ENCODE measurements at regions not wholly inside any gene's neighbourhood (a gene's known extent, or its start where the extent isn't known, plus 50 kb on each side); places are given as distances from the start of the nearest gene placed in this dataset.

DNA sequence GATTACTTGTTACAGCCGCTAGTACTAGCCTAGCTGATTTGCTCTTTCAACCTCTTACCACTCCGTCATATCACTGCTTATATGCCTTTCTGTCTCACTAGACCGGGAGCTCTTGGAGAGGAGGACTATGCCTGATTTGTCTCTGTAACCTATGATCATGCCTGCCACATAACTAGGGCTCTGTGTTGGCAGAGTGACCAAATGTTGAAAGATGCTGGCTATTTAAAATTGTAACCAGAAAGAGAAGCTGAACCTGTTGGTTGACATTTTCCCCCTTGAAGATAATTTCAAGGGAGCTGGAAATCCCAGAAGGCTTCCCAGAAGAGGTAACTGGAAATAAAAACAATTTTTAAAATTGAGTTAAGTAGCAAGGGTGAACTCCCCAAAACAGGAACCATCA is 124.1 kb upstream of the MYCN start:
- Histone ChIP-seq H3K36me3 (ENCODE audit: control insufficient read depth, insufficient read depth, low read length) (no peaks in the 10 kb centered on the region), H3K27ac (ENCODE audit: low read depth, low read length) (no peak overlapping the region), H3K9me3 (ENCODE audit: control insufficient read depth, insufficient read depth, low read length) (no peaks in the 10 kb centered on the region), H3K4me1 (ENCODE audit: control insufficient read depth, insufficient read depth, low read length) (0 out of 2 replicates have a peak, but pooled peaks cover 7% of the 10 kb centered on the region), H3K27me3 (ENCODE audit: control insufficient read depth, insufficient read depth, low read length) (no peaks in the 10 kb centered on the region), H3K4me3 (ENCODE audit: low read depth, low read length) (no peak overlapping the region), H3K9ac (ENCODE audit: low read depth, low read length) (no peak overlapping the region)

DNA sequence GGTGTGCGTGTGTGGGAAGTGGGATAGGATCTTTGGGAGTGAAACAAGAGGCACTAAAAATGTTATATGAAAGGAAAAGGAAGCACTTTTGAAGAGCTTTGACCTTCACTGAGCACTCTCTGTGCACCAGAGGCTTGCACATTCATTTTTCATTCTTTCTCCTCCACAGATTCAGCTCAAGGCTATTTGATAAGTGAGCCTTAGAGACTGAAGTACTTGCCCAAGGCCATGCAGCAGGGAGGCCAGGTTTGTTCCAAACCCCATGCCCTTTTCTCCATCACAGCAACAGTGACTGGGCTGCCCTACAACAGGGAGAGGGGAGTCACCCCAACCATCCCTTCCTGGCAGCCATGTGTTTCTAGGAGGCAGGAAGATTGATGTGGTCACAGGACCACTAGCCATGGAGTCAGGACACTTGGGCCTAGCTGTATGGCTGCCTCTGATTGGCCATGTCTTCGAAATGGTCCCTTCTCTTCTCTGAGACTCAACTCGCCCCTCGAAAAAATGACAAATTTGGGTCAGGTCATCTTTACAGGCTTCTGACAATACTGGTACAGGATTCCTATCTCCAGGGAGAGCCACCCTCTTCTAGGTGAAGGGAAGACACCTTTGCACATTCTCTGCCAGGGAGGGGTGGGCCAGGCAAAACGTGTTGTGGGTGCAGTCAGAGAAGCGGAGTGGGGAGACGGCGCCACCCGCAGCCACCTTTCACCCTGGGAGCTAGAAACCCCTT is 123.5 kb upstream of the MYCN start:
- Histone ChIP-seq H3K4me1 (ENCODE audit: control insufficient read depth, insufficient read depth, low read length) (0 out of 2 replicates have a peak, but pooled peaks cover 7% of the 10 kb centered on the region), H3K27ac (ENCODE audit: low read depth, low read length) (no peak overlapping the region)

DNA sequence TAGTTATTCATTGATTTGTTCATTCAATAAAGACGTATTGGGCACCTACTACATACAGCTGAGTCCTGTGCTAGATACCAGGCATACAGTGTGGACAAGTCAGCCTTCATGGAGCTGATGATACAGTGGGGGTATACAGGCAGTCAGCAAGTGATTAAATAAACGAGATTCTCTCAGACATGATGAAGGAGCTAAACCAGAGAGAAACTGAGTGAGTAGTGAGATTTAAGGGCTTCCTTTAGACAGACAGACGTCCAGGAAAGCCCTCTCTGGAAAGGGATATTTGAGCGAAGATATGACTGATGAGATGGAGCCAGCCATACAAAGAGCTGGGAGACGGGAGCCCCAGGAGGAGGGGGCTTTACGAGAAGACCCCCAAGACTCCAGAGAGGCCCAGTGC is 122.6 kb upstream of the MYCN start:
- no peaks in the 10 kb centered on the region for H3K27me3 ChIP-seq (ENCODE audit: control insufficient read depth, insufficient read depth, low read length)
- H3K4me1 ChIP-seq (ENCODE audit: control insufficient read depth, insufficient read depth, low read length): no peaks in the 10 kb centered on the region
- H3K9ac ChIP-seq (ENCODE audit: low read depth, low read length): no peak overlapping the region
- no peak overlapping the region for H3K4me3 ChIP-seq (ENCODE audit: low read depth, low read length)
- no peaks in the 10 kb centered on the region for H3K36me3 ChIP-seq (ENCODE audit: control insufficient read depth, insufficient read depth, low read length)
- no peak overlapping the region for H3K27ac ChIP-seq (ENCODE audit: low read depth, low read length)
- no peaks in the 10 kb centered on the region for H3K9me3 ChIP-seq (ENCODE audit: control insufficient read depth, insufficient read depth, low read length)

More for the DNA sequence above, 123.5 kb upstream of the MYCN start:
- H3K36me3 ChIP-seq (ENCODE audit: control insufficient read depth, insufficient read depth, low read length): no peaks in the 10 kb centered on the region
- no peaks in the 10 kb centered on the region for H3K9me3 ChIP-seq (ENCODE audit: control insufficient read depth, insufficient read depth, low read length)
- H3K9ac ChIP-seq (ENCODE audit: low read depth, low read length): no peak overlapping the region
- no peaks in the 10 kb centered on the region for H3K27me3 ChIP-seq (ENCODE audit: control insufficient read depth, insufficient read depth, low read length)
- no peak overlapping the region for H3K4me3 ChIP-seq (ENCODE audit: low read depth, low read length)

DNA sequence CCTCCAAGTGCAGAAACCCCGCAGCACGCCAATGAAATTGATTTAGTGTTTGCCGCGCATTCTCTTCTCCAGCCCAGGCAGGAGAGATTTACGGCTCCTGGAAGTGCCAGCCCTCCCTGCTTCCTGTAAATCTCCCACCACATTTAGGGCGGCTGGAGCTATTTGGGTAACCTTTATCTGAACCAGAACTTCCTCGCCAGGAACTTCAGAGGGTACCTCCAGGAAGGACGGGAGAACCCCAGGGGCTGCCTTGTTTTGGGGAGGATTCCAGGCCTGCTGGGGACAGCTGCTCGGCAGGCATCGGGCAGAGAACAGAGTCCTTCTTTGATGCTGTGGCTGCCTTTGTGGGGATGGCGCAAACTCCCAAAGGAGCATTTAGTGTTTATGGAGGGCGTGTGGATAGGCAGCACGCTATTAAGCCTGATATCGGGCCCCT is 122.0 kb upstream of the MYCN start:
- Histone ChIP-seq H3K9ac (ENCODE audit: low read depth, low read length) (no peak overlapping the region), H3K27me3 (ENCODE audit: control insufficient read depth, insufficient read depth, low read length) (no peaks in the 10 kb centered on the region), H3K36me3 (ENCODE audit: control insufficient read depth, insufficient read depth, low read length) (no peaks in the 10 kb centered on the region), H3K9me3 (ENCODE audit: control insufficient read depth, insufficient read depth, low read length) (no peaks in the 10 kb centered on the region), H3K27ac (ENCODE audit: low read depth, low read length) (no peak overlapping the region), H3K4me1 (ENCODE audit: control insufficient read depth, insufficient read depth, low read length) (no peaks in the 10 kb centered on the region), H3K4me3 (ENCODE audit: low read depth, low read length) (no peak overlapping the region)

DNA sequence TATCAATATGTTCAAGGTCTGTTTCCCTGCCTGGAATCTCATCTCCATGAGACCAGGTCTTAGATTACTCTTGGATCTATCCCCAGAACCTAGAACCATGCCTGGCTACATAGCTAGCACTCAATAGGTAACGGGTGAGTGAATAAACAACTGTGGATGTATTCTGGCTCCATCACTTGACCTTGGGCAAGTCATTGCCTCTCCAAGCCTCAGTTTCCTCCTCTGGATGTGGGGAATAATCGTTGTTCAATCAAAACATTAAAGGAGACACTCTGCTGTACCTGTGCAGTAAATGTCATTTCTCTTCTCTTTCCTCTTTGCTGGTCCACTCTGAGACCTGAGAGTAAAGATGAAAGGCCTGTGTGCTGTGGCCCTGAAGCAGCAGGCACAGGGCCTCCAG is 121.5 kb upstream of the MYCN start:
- Histone ChIP-seq H3K4me3 (ENCODE audit: low read depth, low read length) (no peak overlapping the region), H3K27ac (ENCODE audit: low read depth, low read length) (no peak overlapping the region), H3K4me1 (ENCODE audit: control insufficient read depth, insufficient read depth, low read length) (no peaks in the 10 kb centered on the region), H3K9ac (ENCODE audit: low read depth, low read length) (no peak overlapping the region), H3K9me3 (ENCODE audit: control insufficient read depth, insufficient read depth, low read length) (no peaks in the 10 kb centered on the region), H3K36me3 (ENCODE audit: control insufficient read depth, insufficient read depth, low read length) (no peaks in the 10 kb centered on the region), H3K27me3 (ENCODE audit: control insufficient read depth, insufficient read depth, low read length) (no peaks in the 10 kb centered on the region)

DNA sequence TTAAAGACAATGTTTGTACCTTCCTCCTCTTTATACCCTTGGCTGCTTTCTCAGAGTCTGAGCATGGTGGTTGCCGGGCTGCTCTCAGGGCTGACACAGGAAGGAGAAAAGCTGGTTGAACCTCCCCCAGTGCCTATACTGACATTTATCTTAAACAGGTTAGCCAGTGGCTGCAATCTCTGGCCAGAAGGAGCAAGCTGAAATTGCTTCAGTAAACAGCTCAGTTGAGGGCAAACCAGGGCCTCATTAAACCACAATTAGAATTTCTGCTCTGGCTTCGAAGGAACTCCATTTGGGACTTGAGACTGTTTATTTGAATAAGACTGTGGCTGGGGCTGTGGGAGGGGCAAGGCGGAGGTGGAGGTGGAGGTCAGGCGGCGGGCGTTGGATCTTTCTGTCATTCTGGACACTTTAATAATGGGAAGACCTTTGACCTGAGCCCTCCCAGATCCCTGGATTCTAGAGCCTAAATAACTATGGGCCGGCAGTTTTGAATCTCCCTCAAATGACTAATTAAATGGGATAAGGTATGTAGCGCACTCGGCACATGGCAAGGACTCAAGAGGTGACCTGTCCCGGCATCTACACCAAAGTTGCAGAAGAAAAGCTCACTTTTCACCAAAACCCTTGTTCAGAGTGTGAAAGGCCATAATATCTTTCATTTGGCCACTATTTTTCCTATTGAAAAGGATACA is 120.6 kb upstream of the MYCN start:
- no peak overlapping the region for H3K4me3 ChIP-seq (ENCODE audit: low read depth, low read length)
- H3K9me3 ChIP-seq (ENCODE audit: control insufficient read depth, insufficient read depth, low read length): no peaks in the 10 kb centered on the region
- no peaks in the 10 kb centered on the region for H3K36me3 ChIP-seq (ENCODE audit: control insufficient read depth, insufficient read depth, low read length)
- H3K27me3 ChIP-seq (ENCODE audit: control insufficient read depth, insufficient read depth, low read length): no peaks in the 10 kb centered on the region
- no peaks in the 10 kb centered on the region for H3K4me1 ChIP-seq (ENCODE audit: control insufficient read depth, insufficient read depth, low read length)
- no peak overlapping the region for H3K27ac ChIP-seq (ENCODE audit: low read depth, low read length)
- H3K9ac ChIP-seq (ENCODE audit: low read depth, low read length): no peak overlapping the region

DNA sequence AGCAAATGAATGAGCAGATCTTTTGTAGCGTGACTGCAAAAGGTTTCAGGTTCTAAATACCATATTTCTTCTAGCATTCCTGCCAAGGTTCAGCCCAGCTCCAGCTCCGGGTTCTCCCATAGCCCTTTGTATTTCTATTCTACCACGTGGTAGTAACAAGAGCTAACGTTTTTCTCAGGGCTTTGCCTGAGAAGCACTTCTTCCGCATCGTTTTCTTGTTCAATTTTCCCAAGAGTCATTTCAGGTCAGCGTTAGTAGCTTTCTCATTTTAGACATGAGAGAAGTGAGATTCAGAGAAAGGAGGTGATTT is 120.1 kb upstream of the MYCN start:
- H3K9me3 ChIP-seq (ENCODE audit: control insufficient read depth, insufficient read depth, low read length): no peaks in the 10 kb centered on the region
- no peaks in the 10 kb centered on the region; the same call in 1 of the 2 replicates for H3K4me1 ChIP-seq (ENCODE audit: control insufficient read depth, insufficient read depth, low read length)
- H3K27ac ChIP-seq (ENCODE audit: low read depth, low read length): no peak overlapping the region
- no peak overlapping the region for H3K9ac ChIP-seq (ENCODE audit: low read depth, low read length)
- no peak overlapping the region for H3K4me3 ChIP-seq (ENCODE audit: low read depth, low read length)
- H3K27me3 ChIP-seq (ENCODE audit: control insufficient read depth, insufficient read depth, low read length): no peaks in the 10 kb centered on the region
- no peaks in the 10 kb centered on the region for H3K36me3 ChIP-seq (ENCODE audit: control insufficient read depth, insufficient read depth, low read length)

DNA sequence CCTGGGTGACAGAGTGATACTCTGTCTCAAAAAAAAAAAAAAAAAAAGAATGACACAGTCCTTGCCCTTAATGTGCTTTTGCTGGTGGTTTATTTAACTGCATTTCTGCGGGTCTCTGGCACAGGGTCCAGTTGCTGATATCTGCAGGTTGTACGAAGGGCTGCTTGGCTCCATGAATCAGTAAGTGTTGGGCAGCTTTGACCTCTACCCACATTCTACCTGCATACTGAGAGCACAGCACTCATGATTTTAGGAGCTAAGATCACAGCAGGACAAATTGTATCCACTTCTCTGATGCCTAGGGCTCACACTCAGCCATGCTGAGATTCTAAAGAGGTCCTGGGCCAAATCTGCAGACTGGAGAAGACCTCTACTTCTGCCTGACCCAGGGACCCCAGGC is 119.4 kb upstream of the MYCN start:
- no peaks in the 10 kb centered on the region for H3K27me3 ChIP-seq (ENCODE audit: control insufficient read depth, insufficient read depth, low read length)
- H3K4me1 ChIP-seq (ENCODE audit: control insufficient read depth, insufficient read depth, low read length): peaks cover 6% of the 10 kb centered on the region; the same call in 1 of the 2 replicates
- H3K9ac ChIP-seq (ENCODE audit: low read depth, low read length): no peak overlapping the region
- H3K27ac ChIP-seq (ENCODE audit: low read depth, low read length): no peak overlapping the region
- no peak overlapping the region for H3K4me3 ChIP-seq (ENCODE audit: low read depth, low read length)
- H3K36me3 ChIP-seq (ENCODE audit: control insufficient read depth, insufficient read depth, low read length): no peaks in the 10 kb centered on the region
- no peaks in the 10 kb centered on the region for H3K9me3 ChIP-seq (ENCODE audit: control insufficient read depth, insufficient read depth, low read length)

DNA sequence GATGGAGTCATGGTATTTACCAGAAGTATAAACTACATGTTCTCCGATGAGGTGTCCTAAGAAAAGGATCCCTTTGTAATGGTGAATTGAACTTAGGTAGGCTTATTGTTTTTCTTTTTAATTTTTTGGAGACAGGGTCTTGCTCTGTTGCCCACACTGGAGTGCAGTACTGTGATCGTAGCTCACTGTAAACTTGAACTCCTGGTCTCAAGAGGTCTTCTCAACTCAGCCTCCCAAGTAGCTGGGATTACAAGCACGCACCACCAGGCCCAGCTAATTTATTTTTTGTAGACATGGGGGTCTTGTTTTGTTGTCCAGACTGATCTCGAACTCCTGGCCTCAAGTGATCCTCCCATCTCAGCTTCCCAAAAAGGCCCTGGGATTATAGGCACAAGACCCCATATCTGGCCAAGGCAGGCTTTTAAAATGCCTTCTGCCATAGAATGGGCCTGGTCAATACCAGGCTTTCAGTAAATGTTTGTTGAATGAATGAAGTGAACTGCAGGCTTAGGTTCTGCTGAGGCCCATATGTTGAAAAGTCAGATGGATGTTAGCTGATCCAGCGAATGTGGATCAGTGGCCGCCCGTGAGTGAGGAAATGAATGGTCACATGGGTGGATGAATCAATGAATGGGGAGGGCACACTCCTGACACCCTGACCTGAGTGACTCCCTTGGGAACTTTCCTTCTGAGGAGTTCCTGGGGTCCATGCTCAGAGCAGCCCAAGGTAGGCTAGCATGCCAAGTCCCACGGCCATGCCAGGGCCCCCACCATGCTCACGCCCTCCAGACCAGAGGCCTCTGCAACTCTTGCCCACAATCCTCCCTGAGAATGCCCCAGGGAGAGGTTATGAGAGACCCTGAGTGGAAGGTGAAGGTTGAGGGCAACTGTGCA is 118.0 kb upstream of the MYCN start:
- Histone ChIP-seq H3K9me3 (ENCODE audit: control insufficient read depth, insufficient read depth, low read length) (no peaks in the 10 kb centered on the region), H3K36me3 (ENCODE audit: control insufficient read depth, insufficient read depth, low read length) (no peaks in the 10 kb centered on the region), H3K4me1 (ENCODE audit: control insufficient read depth, insufficient read depth, low read length) (peaks cover 15% of the 10 kb centered on the region; the same call in 1 of the 2 replicates), H3K27ac (ENCODE audit: low read depth, low read length) (no peak overlapping the region), H3K9ac (ENCODE audit: low read depth, low read length) (no peak overlapping the region), H3K27me3 (ENCODE audit: control insufficient read depth, insufficient read depth, low read length) (no peaks in the 10 kb centered on the region), H3K4me3 (ENCODE audit: low read depth, low read length) (no peak overlapping the region)

DNA sequence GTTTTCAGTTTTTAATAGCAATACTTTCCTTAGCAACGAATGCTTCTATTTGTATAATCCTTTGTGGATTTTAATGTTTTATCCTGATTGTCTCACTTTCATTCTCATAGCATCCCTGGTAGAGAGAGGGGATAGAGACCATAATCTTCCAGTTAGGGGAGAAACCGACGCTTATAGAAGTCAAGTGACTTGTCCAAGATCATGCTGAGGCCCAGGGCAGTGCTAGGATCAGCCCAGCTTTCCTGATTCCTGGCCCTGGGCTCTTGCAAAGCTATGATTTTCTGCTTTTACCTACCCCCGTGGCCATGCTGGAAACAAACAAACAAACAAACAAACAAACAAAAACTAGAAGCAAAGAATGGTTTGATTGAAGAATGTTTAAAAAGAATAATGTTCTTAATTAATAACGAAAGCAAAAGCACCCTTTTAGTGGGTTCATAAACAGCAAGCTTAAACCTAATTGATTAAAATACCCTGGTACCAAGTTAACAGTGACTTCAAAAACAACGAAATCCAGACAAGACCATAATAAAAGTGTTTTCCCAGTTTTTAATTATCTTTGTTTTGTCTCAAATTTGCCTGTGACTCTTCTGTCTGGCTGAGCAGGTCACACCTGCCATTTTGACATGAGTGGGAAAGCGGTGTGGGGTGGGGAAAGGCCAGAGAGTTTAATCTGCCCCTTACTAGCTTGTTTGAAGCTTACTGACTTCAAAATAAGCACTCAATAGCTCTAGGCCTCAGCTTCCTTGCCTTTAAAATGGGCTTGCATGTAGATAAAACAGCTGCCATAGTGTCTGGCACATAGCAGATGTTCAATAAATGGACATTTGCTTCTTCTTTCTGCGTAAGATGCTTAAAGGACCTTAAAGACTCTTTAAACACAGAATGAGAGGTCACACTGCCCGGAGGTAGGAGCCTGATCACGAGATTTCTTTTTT is 116.6 kb upstream of the MYCN start:
- Histone ChIP-seq H3K4me1 (ENCODE audit: control insufficient read depth, insufficient read depth, low read length) (peaks cover 15% of the 10 kb centered on the region; the same call in 1 of the 2 replicates), H3K36me3 (ENCODE audit: control insufficient read depth, insufficient read depth, low read length) (no peaks in the 10 kb centered on the region), H3K9ac (ENCODE audit: low read depth, low read length) (no peak overlapping the region), H3K4me3 (ENCODE audit: low read depth, low read length) (no peak overlapping the region), H3K27ac (ENCODE audit: low read depth, low read length) (no peak overlapping the region), H3K27me3 (ENCODE audit: control insufficient read depth, insufficient read depth, low read length) (no peaks in the 10 kb centered on the region), H3K9me3 (ENCODE audit: control insufficient read depth, insufficient read depth, low read length) (no peaks in the 10 kb centered on the region)
